Fibroblast of the aortic adventitia (primary cell): ENCODE measurements at regions not wholly inside any gene's neighbourhood (a gene's known extent, or its start where the extent isn't known, plus 50 kb on each side); places are given as distances from the start of the nearest gene placed in this dataset.
A peak's percentile ranks its signal among the peaks of the same experiment; 100 is the strongest.

Experiments used
- DNase-seq: peaks from one replicate; pipeline ENCODE4 v3.0.0-alpha.2; 2010; ENCODE audit warnings: low read depth
- H3K4me3 ChIP-seq: 2 replicates; pipeline ENCODE4 v1.5.1; 2011; ENCODE audit warnings: low read depth, mild to moderate bottlenecking, control low read depth, low read length, moderate library complexity
- CTCF ChIP-seq: IDR thresholded peaks from 2 replicates; pipeline ENCODE4 v1.5.1; 2011; ENCODE audit warnings: mild to moderate bottlenecking, low read length, control low read depth, inconsistent platforms; ENCODE audit not compliant: insufficient read depth

GRCh38 chr9:129258823-129259301 is 80.8 kb upstream of the IER5L start:
- no peak for DNase-seq
- H3K4me3 ChIP-seq = peak overlapping the region; percentile 46
- no peak for TF ChIP-seq CTCF

- DNase-seq = peak; percentile 79
- H3K4me3 ChIP-seq = peak overlapping the region; percentile 46
- TF ChIP-seq CTCF = no peak
Observed at GRCh38 chr9:129258124-129258822, 80.2 kb upstream of the IER5L start.

- H3K4me3 ChIP-seq = no peak overlapping the region
- no peak for DNase-seq
Observed at GRCh38 chr9:129256959-129257713, 79.1 kb upstream of the IER5L start.

GRCh38 chr9:129254566-129255287 is 76.7 kb upstream of the IER5L start:
- no peak for DNase-seq
- H3K4me3 ChIP-seq = no peak overlapping the region

More at GRCh38 chr9:129256959-129257713, 79.1 kb upstream of the IER5L start:
- TF ChIP-seq CTCF = no peak

GRCh38 chr9:129253803-129254381 is 75.8 kb upstream of the IER5L start:
- peak; percentile 38 for DNase-seq
- no peak for TF ChIP-seq CTCF
- H3K4me3 ChIP-seq = no peak overlapping the region

More at GRCh38 chr9:129254566-129255287, 76.7 kb upstream of the IER5L start:
- no peak for TF ChIP-seq CTCF
